ENCODE measurements at regions not wholly inside any gene's neighbourhood (a gene's known extent, or its start where the extent isn't known, plus 50 kb on each side); places are given as distances from the start of the nearest gene placed in this dataset.

- no peak overlapping the region for H3K4me3 ChIP-seq (ENCODE audit: low read depth, low read length)
- no peak for DNase-seq (ENCODE audit: low read depth)
- TF ChIP-seq, protein P1, sequence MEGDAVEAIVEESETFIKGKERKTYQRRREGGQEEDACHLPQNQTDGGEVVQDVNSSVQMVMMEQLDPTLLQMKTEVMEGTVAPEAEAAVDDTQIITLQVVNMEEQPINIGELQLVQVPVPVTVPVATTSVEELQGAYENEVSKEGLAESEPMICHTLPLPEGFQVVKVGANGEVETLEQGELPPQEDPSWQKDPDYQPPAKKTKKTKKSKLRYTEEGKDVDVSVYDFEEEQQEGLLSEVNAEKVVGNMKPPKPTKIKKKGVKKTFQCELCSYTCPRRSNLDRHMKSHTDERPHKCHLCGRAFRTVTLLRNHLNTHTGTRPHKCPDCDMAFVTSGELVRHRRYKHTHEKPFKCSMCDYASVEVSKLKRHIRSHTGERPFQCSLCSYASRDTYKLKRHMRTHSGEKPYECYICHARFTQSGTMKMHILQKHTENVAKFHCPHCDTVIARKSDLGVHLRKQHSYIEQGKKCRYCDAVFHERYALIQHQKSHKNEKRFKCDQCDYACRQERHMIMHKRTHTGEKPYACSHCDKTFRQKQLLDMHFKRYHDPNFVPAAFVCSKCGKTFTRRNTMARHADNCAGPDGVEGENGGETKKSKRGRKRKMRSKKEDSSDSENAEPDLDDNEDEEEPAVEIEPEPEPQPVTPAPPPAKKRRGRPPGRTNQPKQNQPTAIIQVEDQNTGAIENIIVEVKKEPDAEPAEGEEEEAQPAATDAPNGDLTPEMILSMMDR (IDR thresholded peaks at IDR 0.05; ENCODE audit: low read depth, low read length, missing control alignments), result no peak
- in situ Hi-C loops (cut with HindIII; ENCODE audit: low sequenced_read_pairs), result no loop called here
Measured at GRCh38 chr6:82704045-82704444, 340.4 kb downstream of the TPBG start.

DNA sequence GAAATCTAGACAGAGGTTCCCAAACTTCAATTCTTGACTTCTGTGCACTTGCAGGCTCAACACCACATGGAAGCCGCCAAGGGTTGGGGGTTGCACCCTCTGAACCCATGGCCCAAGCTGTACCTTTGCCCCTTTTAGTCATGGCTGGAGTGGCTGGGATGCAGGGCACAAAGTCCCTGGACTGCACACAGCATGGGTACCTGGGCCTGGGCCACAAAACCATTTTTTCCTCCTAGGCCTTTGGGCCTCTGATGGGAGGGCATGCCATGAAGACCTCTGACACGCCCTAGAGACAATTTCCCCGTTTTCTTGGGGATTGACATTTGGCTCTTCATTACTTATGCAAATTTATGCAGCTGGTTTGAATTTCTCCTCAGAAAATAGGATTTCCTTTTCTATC lies 342.0 kb downstream of the TPBG start:
- DNase-seq (ENCODE audit: low read depth), result no peak
- TF ChIP-seq, protein P1 (IDR thresholded peaks at IDR 0.05; ENCODE audit: low read depth, low read length, missing control alignments), result no peak
- in situ Hi-C loops (cut with HindIII; ENCODE audit: low sequenced_read_pairs), result no loop called here
- H3K4me3 ChIP-seq (ENCODE audit: low read depth, low read length), result no peak overlapping the region

- in situ Hi-C loops (cut with HindIII; ENCODE audit: low sequenced_read_pairs), result no loop called here
- no peak for DNase-seq (ENCODE audit: low read depth)
- TF ChIP-seq, protein P1 (IDR thresholded peaks at IDR 0.05; ENCODE audit: low read depth, low read length, missing control alignments), result no peak
Measured at GRCh38 chr6:82711105-82711827, 347.6 kb downstream of the TPBG start.

DNA sequence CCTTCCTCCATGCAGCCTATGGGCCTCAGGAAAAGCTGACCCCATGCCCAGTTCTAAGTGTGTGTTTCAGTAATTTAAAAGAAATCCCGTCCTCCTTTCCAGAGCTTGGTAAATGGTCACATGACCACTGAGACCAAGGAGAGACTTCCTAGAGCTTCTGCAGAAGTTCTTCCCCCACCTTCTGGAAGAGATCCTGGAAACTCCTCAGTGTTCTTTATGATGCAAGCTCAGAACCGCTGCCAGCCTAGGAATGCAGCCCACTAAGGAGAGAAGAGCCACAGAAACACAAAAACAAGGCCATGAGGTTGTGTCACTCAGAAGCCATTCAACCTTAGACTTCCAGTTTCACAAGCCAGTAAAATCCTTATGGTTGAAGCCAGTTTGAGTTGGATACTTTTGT lies 348.4 kb downstream of the TPBG start:
- no peak overlapping the region for H3K4me3 ChIP-seq (ENCODE audit: low read depth, low read length)
- DNase-seq (ENCODE audit: low read depth), result peak; percentile 71
- in situ Hi-C loops (cut with HindIII; ENCODE audit: low sequenced_read_pairs), result no loop called here
- TF ChIP-seq, protein P1 (IDR thresholded peaks at IDR 0.05; ENCODE audit: low read depth, low read length, missing control alignments), result no peak

More at GRCh38 chr6:82711105-82711827, 347.6 kb downstream of the TPBG start:
- H3K4me3 ChIP-seq (ENCODE audit: low read depth, low read length), result no peak overlapping the region

- TF ChIP-seq, protein P1 (IDR thresholded peaks at IDR 0.05; ENCODE audit: low read depth, low read length, missing control alignments), result no peak
- H3K4me3 ChIP-seq (ENCODE audit: low read depth, low read length), result no peak overlapping the region
- in situ Hi-C loops (cut with HindIII; ENCODE audit: low sequenced_read_pairs), result no loop called here
- no peak for DNase-seq (ENCODE audit: low read depth)
Measured at GRCh38 chr6:82712389-82712788, 348.8 kb downstream of the TPBG start.

DNA sequence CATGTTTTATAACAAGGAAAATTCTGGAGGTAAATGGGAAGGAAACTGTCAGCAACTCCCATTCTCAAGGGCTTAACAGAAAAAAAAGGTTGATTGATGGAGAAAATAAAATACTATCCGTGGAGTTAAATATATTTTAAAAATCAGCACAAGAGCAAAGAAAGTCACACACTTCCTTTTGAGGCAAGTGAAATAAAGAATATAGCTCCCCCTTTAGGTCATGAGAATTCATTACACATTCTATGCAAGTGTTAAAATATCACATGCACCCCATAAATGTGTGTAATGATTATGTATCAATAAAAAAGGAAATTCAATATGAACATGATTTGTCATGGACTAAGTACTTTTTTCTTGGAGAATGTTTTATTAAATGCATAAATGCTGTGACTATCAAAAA lies 349.2 kb downstream of the TPBG start:
- no peak overlapping the region for H3K4me3 ChIP-seq (ENCODE audit: low read depth, low read length)
- TF ChIP-seq, protein P1 (IDR thresholded peaks at IDR 0.05; ENCODE audit: low read depth, low read length, missing control alignments), result no peak
- no peak for DNase-seq (ENCODE audit: low read depth)
- in situ Hi-C loops (cut with HindIII; ENCODE audit: low sequenced_read_pairs), result no loop called here

All from astrocyte of the cerebellum (primary cell).